PC-3 (cell line): ENCODE measurements at regions not wholly inside any gene's neighbourhood (a gene's known extent, or its start where the extent isn't known, plus 50 kb on each side); places are given as distances from the start of the nearest gene placed in this dataset.

ENCODE experiments used
- EZH2 ChIP-seq: fragments of 300-600 bp; sonication (generic); IDR thresholded peaks from one replicate; pipeline ENCODE4 v1.6.1; 2017; ENCODE audit warnings: antibody characterized with exemption, mild to moderate bottlenecking, low read length; ENCODE audit not compliant: unreplicated experiment
- TF ChIP-seq, protein P1 (sequence below): fragments of 300-600 bp; sonication (generic); conservative IDR thresholded peaks from 2 replicates; pipeline ENCODE4 v1.5.1; 2017; ENCODE audit warnings: antibody characterized with exemption, low read depth, mild to moderate bottlenecking, low read length

DNA sequence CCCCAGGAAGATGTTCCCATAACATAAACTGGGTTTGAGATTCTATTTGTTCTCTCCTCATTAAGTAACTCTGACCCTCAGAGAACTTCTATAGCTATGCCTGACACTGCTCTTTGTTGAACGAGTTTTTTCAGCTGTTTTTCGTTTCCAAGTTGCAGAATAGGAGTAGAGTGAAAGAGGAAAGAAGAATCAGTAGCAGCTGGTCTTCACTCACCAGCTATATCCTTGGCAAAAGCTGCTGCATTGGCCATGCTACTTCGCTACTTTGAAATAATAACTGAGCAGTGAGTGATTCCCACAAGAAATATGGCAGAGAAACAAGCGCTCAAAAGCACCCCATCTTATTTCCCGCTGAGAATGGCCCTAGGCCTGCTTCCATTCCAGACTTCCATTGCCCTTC, 329.0 kb downstream of the ISL1 start:
- TF ChIP-seq, protein P1, sequence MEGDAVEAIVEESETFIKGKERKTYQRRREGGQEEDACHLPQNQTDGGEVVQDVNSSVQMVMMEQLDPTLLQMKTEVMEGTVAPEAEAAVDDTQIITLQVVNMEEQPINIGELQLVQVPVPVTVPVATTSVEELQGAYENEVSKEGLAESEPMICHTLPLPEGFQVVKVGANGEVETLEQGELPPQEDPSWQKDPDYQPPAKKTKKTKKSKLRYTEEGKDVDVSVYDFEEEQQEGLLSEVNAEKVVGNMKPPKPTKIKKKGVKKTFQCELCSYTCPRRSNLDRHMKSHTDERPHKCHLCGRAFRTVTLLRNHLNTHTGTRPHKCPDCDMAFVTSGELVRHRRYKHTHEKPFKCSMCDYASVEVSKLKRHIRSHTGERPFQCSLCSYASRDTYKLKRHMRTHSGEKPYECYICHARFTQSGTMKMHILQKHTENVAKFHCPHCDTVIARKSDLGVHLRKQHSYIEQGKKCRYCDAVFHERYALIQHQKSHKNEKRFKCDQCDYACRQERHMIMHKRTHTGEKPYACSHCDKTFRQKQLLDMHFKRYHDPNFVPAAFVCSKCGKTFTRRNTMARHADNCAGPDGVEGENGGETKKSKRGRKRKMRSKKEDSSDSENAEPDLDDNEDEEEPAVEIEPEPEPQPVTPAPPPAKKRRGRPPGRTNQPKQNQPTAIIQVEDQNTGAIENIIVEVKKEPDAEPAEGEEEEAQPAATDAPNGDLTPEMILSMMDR, result no peak
- TF ChIP-seq EZH2, result no peak
